GM21723 (cell line): ENCODE measurements at regions not wholly inside any gene's neighbourhood (a gene's known extent, or its start where the extent isn't known, plus 50 kb on each side); places are given as distances from the start of the nearest gene placed in this dataset.

ENCODE experiments used
- ATAC-seq: cut with Tn5 transposase; IDR thresholded peaks from one replicate; pipeline ENCODE4 v1.9.1; 2021; ENCODE audit warnings: mild to moderate bottlenecking, moderate library complexity; ENCODE audit not compliant: unreplicated experiment

GRCh38 chr2:121038431-121038830, 246.6 kb downstream of the TFCP2L1 start:
- ATAC-seq: no peak

- no peak for ATAC-seq
Observed at GRCh38 chr2:121038891-121039616, 245.9 kb downstream of the TFCP2L1 start.

DNA sequence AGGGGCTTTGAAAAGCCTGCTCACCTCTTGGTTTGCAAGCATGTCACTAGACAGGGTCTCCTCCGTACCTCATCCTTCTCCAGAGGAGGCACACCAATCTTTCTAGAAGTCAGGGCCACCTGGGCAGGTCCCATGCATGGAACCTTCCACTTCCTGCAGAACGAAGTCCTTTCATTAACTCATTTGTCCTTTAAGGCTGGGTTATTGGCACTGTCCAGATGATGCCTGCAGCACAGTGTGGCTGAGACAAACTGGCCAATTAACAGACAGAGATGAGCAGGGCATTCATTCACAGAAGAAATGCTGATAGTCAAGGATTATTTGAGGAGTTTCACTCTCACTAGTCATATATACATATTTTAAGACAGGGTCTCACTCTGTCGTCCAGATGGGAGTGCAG, 245.3 kb downstream of the TFCP2L1 start:
- ATAC-seq: no peak

GRCh38 chr2:121041516-121041915, 243.5 kb downstream of the TFCP2L1 start:
- ATAC-seq: no peak

DNA sequence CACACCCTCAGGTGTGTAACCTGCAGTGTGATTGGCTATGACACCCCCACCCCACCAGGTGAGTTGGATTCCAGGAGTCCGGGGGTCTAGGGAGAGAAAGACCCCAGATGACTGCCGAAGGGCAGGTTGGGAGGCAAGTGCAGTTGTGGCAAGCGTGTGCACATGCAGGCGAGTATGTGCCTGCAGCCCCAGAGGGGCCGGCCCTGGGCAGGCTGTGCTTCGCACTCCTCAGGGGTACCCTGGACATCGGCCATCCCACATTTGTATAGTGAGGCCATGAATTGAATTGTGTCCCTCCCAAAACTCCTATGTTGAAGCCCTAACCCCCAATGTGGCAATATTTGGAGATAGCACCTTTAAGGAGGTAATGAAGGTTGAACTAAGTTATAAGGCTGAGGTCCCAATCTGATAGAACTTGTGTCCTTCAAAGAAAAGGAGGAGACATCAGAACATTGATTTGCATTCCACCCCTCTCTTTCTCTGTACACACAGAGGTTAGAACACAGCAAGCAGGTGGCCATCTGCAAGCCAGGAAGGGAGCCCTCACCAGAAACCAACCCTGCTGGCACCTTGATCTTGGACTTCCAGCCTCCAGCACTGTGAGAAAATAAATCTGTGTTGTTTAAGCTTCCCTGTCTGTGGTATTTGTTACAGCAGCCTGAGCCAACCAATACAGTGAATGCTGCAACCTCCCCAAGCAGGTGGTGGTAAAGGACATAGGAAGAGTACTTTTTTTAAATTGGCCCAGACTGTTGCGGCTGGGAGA, 241.8 kb downstream of the TFCP2L1 start:
- ATAC-seq: no peak

DNA sequence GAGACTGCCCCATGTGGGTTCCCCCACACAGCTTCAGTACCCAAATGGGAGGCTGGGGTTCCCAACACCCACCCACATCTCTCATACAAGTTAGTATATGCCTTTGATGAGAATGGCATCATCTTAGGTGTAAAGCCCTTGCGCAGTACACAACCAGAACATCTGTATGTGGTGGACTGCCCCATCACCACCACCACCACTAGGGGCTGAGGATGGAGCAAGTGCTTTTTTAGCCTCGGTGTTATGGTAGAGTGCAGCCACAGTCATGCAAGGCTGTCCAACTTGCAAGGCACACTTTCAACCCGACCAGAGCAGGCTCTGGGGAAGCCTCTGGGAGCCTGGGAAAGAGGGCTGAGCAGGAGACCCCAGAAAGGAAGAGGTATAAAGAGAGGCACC, 241.2 kb downstream of the TFCP2L1 start:
- ATAC-seq: no peak

- ATAC-seq: no peak
Observed at GRCh38 chr2:121044412-121044811, 240.6 kb downstream of the TFCP2L1 start.

- ATAC-seq: no peak
Observed at GRCh38 chr2:121045245-121045644, 239.8 kb downstream of the TFCP2L1 start.

DNA sequence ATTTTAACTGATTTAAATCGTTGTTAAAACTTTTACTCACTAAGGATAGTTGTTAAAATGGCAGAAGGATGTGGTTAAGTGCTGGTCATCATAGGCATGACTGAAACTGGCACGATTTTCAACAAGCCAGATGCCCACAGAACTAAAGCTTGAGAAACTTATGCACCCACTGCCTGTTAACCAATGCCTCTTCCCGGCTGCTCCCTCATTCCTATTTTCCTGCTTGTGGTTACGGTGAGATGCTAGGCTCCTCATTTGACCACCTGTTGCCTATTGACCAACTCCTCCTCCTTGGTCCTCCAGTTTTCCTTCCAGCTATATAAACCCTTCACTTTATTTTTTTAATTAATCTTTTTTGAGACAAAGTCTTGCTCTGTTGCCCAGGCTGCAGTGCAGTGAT, 238.7 kb downstream of the TFCP2L1 start:
- ATAC-seq: no peak

- no peak for ATAC-seq
Observed at GRCh38 chr2:121047383-121047782, 237.6 kb downstream of the TFCP2L1 start.

- no peak for ATAC-seq
Observed at GRCh38 chr2:121049131-121049530, 235.9 kb downstream of the TFCP2L1 start.

- no peak for ATAC-seq
Observed at GRCh38 chr2:121049950-121050585, 234.9 kb downstream of the TFCP2L1 start.

- ATAC-seq: no peak
Observed at GRCh38 chr2:121051311-121051710, 233.7 kb downstream of the TFCP2L1 start.

DNA sequence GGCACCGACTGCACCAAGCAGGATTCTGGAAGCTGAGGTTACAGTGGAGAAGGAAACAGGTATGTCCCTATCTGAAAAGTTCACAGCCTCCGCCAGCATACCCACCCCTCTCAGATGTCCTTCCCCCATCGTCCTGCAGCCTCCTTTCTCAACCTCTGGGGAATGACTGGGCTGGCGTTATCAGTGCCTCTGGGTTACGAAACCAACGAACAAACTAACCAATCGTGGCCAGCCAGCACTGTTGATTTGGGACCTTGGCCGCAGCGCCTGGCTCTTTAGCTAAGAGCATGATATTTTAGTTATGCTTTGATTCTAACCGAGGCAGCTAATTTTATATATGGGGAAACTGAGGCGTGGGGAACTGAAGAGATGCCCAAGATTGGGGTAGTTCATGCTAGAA, 233.0 kb downstream of the TFCP2L1 start:
- no peak for ATAC-seq

GRCh38 chr2:121052521-121052920, 232.5 kb downstream of the TFCP2L1 start:
- ATAC-seq: no peak

DNA sequence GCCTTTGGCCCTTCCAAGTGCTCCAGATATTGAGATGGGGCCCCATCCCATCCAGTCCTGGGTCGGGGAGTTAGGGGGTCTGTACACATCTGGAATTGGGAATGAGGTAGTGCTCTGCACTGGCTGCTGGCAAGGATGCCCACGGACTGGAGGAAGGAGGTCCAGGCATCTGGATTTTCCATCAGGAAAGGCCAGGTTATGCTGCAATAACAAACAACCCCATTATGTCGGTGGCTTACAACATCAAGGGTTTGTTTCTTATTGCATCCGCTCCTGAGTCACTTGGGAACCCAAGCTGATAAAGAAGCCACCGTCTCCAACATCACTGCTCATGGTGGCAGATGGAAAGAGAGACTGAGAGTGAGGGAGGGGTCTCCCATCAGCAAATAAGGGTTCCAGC, 229.9 kb downstream of the TFCP2L1 start:
- ATAC-seq: no peak

GRCh38 chr2:121055501-121055900, 229.5 kb downstream of the TFCP2L1 start:
- ATAC-seq: no peak

DNA sequence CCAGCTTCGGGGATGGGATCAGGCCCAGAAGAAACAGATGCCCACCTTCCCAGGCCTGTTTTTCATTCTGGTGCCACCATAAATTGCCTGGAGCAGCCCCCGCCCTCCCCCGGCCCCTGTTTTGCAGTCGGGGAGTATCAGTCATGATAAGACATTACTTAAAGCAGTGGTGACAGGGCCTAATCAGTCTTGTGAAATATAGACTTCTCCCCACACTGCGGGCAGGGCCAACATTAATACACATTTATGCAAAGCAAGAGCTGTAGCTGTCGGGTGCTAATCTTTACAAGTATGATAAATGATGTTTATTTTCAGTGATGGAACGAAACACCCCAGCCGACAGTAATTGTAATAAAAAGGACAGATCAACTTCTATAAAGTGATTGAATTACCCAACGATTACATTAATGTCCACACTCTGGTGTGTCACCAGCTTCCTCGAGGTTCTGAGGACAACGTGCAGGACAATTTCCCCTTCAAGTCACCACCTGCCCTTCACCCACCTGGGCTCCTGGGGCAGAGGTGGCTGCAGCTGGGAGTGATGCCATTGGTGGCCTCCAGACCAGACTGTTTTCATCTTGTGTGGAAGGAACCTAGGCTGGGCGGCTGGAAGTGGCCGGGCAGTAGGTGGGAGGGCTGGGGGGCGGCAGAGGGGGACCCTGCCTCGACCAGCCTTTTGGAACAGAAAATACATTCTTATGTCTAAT, 226.0 kb downstream of the TFCP2L1 start:
- ATAC-seq: no peak

DNA sequence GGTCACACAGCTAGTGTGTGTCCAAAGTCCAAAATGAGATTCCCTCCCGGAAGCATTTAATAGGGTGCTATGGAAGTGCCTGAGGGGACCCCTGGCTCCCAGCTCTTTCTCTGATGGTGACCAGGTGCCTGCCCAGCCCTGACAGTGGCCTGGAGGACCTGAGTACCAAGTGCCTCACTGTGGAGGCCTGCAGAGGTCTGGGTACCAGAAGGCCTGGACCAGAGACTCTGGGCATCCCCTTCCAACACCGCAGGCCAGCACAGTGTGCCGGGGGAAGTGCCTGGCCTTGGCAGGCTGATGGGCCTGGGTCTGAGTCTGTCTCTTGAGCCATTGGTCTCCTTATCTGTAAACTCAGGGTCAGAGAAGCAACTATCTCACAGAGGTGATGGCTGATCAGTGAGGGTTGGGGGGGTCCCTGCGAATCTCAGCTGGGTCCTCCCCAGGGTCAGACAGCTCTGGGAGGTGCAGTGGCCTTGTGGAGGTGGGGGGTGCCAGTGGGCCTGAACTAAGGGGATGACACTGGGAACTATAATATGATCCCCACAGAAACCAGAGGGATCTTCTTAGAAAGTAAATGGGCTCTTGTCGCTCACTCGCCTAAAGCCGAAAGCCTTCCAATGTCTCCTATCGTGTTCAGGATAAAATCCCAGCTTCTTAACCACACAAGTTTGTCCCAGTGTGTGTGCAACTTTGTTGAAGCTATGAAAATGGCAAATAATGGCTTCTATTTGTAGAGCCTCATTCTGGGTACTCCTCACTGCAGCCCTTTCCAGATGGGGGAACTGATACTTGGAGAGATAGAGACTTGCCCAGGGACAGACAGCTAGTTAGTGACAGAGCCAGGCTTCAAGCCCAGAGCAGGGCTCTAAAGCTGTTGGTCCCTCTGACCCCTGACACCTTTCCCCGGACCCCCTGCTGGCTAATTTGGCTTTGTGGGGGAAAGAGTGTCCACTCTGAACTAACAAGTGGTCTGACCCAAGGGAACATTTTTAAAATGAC, 225.1 kb downstream of the TFCP2L1 start:
- no peak for ATAC-seq

DNA sequence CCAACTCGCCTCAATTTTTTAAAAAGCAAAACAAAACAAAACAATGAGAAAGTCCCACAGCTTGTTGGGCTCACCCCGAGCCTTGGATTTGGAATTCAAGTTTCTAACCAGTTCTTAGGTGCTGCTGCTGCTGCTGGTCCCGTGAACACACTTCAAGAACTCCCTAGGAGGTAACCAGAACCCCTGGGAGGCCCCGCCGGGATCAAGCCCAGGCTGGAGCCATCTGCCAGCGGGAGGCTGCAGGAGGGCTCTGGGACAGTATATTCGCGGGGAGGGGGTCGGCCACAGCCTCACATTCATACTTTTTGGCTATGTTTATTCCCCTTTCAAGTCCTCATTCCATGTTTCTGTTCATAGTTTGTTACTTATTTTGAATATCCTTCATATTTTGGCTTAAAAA, 223.4 kb downstream of the TFCP2L1 start:
- no peak for ATAC-seq
